Panc1 (cell line): ENCODE measurements at regions not wholly inside any gene's neighbourhood (a gene's known extent, or its start where the extent isn't known, plus 50 kb on each side); places are given as distances from the start of the nearest gene placed in this dataset.

Experiments used
- ATAC-seq: fragments of 200-7000 bp; cut with Tn5 transposase; 2 replicates; pipeline ENCODE4 v1.9.1; 2020; ENCODE audit warnings: mild to moderate bottlenecking, moderate library complexity
- BruUV-seq: library from RNA; stranded (reverse); fragments of 400-500 nt; replicated peaks from 2 replicates; lab custom pipeline; 2021; lab: Mats Ljungman, UMichigan
- CTCF ChIA-PET: fragments of 300-600 bp; sonication (Branson Sonifier 250); formaldehyde crosslinking; loops from one replicate; lab custom pipeline; 2022; ENCODE audit warnings: antibody characterized with exemption; lab: Charles Lee
- POLR2A ChIA-PET: fragments of 300-600 bp; sonication (Branson Sonifier 250); formaldehyde crosslinking; loops from one replicate; lab custom pipeline; 2022; ENCODE audit warnings: antibody characterized with exemption; lab: Charles Lee
- DNase-seq: peaks from one replicate; pipeline ENCODE4 v3.0.0-alpha.2; 2010; ENCODE audit warnings: low read depth, low spot score
- H3K27ac ChIP-seq: 2 replicates; pipeline ENCODE4 v1.5.1; 2011; ENCODE audit warnings: mild to moderate bottlenecking, low read length, inconsistent platforms
- H3K27me3 ChIP-seq: fragments of 200-500 bp; sonication (Bioruptor generic); 2 replicates; pipeline ENCODE4 v1.6.0; 2014; ENCODE audit warnings: low read length, inconsistent platforms; ENCODE audit not compliant: control insufficient read depth, insufficient read depth
- H3K36me3 ChIP-seq: fragments of 200-500 bp; sonication (Bioruptor generic); 2 replicates; pipeline ENCODE4 v1.5.1; 2014; ENCODE audit warnings: inconsistent platforms, mild to moderate bottlenecking, low read length, moderate library complexity; ENCODE audit not compliant: control insufficient read depth, insufficient read depth
- H3K4me1 ChIP-seq: 2 replicates; pipeline ENCODE4 v1.5.1; 2011; ENCODE audit warnings: inconsistent platforms, mild to moderate bottlenecking, low read length, moderate library complexity; ENCODE audit not compliant: control insufficient read depth, insufficient read depth
- H3K4me3 ChIP-seq, 2 experiments: 2 replicates each; pipeline ENCODE4 v1.5.1; 2011 to 2012; ENCODE audit warnings: low read depth in 2 of 2, low read length in 2 of 2, mild to moderate bottlenecking in 2 of 2, inconsistent platforms in 1 of 2, moderate library complexity in 1 of 2
- H3K9me3 ChIP-seq: fragments of 200-500 bp; sonication (Bioruptor generic); 2 replicates; pipeline ENCODE4 v1.5.1; 2014; ENCODE audit warnings: low read depth, mild to moderate bottlenecking, inconsistent platforms, low read length, moderate library complexity; ENCODE audit not compliant: control insufficient read depth, insufficient read depth
- POLR2AphosphoS5 ChIP-seq: IDR thresholded peaks from 2 replicates; pipeline ENCODE4 v1.6.1; 2012; ENCODE audit warnings: mild to moderate bottlenecking, low read depth, low read length, moderate library complexity
- SIN3A ChIP-seq: IDR thresholded peaks from 2 replicates; pipeline ENCODE4 v1.6.1; 2012; ENCODE audit warnings: low read depth, mild to moderate bottlenecking, low read length, moderate library complexity, borderline replicate concordance; ENCODE audit not compliant: insufficient read depth
- TCF7L2 ChIP-seq: IDR thresholded peaks from 2 replicates; pipeline ENCODE4 v1.6.1; 2011; ENCODE audit warnings: mild to moderate bottlenecking, low read depth, low read length, inconsistent platforms
- in situ Hi-C: cut with HindIII; loops from 2 replicates; pipeline ENCODE4 v1.10.0; 2016; ENCODE audit warnings: low sequenced_read_pairs, low pct_unique_long_range_greater_than_20kb
- intact Hi-C: fragments of 100-400 bp; cut with micrococcal nuclease; formaldehyde crosslinking; loops from one replicate; pipeline ENCODE4 v1.10.0; 2022; ENCODE audit not compliant: unreplicated experiment
- TF ChIP-seq, protein P1 (sequence below): fragments of 450-650 bp; IDR thresholded peaks from 2 replicates; pipeline ENCODE4 v1.5.1; 2017; ENCODE audit warnings: mild to moderate bottlenecking
- TF ChIP-seq, protein P2 (sequence below), 2 experiments: IDR thresholded peaks; 2 replicates each; pipeline ENCODE4 v1.6.1; 2011 to 2012; ENCODE audit warnings: low read depth in 2 of 2, control low read depth in 1 of 2, low read length in 1 of 2, mild to moderate bottlenecking in 1 of 2, moderate library complexity in 1 of 2; ENCODE audit not compliant: insufficient read depth in 1 of 2

DNA sequence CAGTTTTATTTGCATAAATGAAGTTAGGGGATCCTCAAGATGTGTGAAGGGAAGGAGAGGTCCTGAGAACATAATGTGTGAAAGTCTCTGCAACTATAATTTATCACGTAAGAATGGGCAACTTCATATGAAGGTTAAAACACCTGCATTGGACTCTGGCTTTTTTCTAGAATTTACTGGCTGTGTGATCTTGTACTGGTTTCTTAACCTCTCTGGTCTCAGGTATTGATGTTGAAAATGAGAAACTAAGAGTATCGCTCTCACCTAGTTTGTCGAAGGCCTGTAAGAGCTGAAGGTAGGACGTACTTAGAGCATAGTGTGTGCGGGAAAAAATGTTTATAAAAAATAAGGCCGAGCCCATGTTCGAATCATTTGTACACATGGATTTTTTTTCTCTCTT is 280.5 kb downstream of the ICE1 start:
- ATAC-seq, result no peak
- intact Hi-C loops, result no loop called here

DNA sequence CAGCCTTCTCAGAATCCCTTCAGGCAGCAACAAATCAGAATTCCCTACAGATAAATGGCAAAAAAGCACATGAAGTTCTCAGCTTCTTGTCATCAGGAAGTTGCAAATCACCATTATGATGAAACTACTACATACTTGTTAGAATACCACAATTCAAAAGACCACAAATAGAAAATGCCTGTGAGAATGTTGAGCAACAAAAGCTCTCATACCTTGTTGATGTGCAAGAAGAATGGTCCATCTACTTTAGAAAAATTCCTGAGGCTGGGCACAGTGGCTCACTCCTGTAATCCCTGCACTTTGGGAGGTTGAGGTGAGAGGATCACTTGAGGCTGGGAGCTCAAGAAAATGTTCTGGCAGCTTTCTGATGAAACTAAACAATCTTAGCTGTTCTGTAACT is 278.1 kb downstream of the ICE1 start:
- BruUV-seq, result no TSS peak
- H3K36me3 ChIP-seq, result no peaks in the 10 kb centered on the region

More for the DNA sequence above, 280.5 kb downstream of the ICE1 start:
- H3K9me3 ChIP-seq, result no peaks in the 10 kb centered on the region
- no peak overlapping the region for H3K4me3 ChIP-seq
- in situ Hi-C loops, result no loop called here
- H3K27me3 ChIP-seq, result no peaks in the 10 kb centered on the region
- H3K36me3 ChIP-seq, result no peaks in the 10 kb centered on the region
- no peak for DNase-seq
- H3K4me1 ChIP-seq, result no peaks in the 10 kb centered on the region
- TF ChIP-seq, protein P1, sequence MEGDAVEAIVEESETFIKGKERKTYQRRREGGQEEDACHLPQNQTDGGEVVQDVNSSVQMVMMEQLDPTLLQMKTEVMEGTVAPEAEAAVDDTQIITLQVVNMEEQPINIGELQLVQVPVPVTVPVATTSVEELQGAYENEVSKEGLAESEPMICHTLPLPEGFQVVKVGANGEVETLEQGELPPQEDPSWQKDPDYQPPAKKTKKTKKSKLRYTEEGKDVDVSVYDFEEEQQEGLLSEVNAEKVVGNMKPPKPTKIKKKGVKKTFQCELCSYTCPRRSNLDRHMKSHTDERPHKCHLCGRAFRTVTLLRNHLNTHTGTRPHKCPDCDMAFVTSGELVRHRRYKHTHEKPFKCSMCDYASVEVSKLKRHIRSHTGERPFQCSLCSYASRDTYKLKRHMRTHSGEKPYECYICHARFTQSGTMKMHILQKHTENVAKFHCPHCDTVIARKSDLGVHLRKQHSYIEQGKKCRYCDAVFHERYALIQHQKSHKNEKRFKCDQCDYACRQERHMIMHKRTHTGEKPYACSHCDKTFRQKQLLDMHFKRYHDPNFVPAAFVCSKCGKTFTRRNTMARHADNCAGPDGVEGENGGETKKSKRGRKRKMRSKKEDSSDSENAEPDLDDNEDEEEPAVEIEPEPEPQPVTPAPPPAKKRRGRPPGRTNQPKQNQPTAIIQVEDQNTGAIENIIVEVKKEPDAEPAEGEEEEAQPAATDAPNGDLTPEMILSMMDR, result no peak
- TF ChIP-seq, protein P2, sequence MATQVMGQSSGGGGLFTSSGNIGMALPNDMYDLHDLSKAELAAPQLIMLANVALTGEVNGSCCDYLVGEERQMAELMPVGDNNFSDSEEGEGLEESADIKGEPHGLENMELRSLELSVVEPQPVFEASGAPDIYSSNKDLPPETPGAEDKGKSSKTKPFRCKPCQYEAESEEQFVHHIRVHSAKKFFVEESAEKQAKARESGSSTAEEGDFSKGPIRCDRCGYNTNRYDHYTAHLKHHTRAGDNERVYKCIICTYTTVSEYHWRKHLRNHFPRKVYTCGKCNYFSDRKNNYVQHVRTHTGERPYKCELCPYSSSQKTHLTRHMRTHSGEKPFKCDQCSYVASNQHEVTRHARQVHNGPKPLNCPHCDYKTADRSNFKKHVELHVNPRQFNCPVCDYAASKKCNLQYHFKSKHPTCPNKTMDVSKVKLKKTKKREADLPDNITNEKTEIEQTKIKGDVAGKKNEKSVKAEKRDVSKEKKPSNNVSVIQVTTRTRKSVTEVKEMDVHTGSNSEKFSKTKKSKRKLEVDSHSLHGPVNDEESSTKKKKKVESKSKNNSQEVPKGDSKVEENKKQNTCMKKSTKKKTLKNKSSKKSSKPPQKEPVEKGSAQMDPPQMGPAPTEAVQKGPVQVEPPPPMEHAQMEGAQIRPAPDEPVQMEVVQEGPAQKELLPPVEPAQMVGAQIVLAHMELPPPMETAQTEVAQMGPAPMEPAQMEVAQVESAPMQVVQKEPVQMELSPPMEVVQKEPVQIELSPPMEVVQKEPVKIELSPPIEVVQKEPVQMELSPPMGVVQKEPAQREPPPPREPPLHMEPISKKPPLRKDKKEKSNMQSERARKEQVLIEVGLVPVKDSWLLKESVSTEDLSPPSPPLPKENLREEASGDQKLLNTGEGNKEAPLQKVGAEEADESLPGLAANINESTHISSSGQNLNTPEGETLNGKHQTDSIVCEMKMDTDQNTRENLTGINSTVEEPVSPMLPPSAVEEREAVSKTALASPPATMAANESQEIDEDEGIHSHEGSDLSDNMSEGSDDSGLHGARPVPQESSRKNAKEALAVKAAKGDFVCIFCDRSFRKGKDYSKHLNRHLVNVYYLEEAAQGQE (IDR thresholded peaks at IDR 0.05; ENCODE audit: insufficient read depth in 1 of 2, low read depth in 2 of 2, low read length in 1 of 2), result no peak
- no peak for TF ChIP-seq POLR2AphosphoS5
- TF ChIP-seq SIN3A, result no peak
- TF ChIP-seq TCF7L2, result no peak
- BruUV-seq, result no TSS peak
- CTCF ChIA-PET, result no interaction called here
- POLR2A ChIA-PET, result no interaction called here
- no peak overlapping the region for H3K27ac ChIP-seq

More for the DNA sequence above, 278.1 kb downstream of the ICE1 start:
- intact Hi-C loops (no loop called here), in situ Hi-C loops (no loop called here)
- ChIA-PET CTCF (no interaction called here), POLR2A (no interaction called here)
- DNase-seq (no peak), ATAC-seq (no peak)
- Histone ChIP-seq H3K4me1 (no peaks in the 10 kb centered on the region), H3K27me3 (no peaks in the 10 kb centered on the region), H3K27ac (no peak overlapping the region), H3K4me3 (no peak overlapping the region), H3K9me3 (peaks cover 4% of the 10 kb centered on the region; the same call in 1 of the 2 replicates)
- TF ChIP-seq POLR2AphosphoS5, result no peak
- TF ChIP-seq SIN3A, result no peak
- TF ChIP-seq, protein P1, result no peak
- TF ChIP-seq, protein P2 (IDR thresholded peaks at IDR 0.05; ENCODE audit: insufficient read depth in 1 of 2, low read depth in 2 of 2, low read length in 1 of 2), result no peak
- TF ChIP-seq TCF7L2, result no peak
